T-cell (primary cell): ENCODE measurements at regions not wholly inside any gene's neighbourhood (a gene's known extent, or its start where the extent isn't known, plus 50 kb on each side); places are given as distances from the start of the nearest gene placed in this dataset.
"Not testable (repeated sequence)": the region's sequence is repeated elsewhere in the genome, so short reads cannot be mapped to it uniquely, and the experiment has no call there.

Experiments
- ATAC-seq, 4 experiments: fragments of 200-7000 bp in 3 of 4; fragments of 150-1000 bp in 1 of 4; cut with Tn5 transposase; replicated peaks in 1 of 4; 1 replicate in 3 of 4; 2 replicates in 1 of 4; pipeline ENCODE4 v1.10.0; 2021; ENCODE audit warnings: moderate library complexity in 3 of 4, mild to moderate bottlenecking in 2 of 4, moderate number of reproducible peaks in 1 of 4
- CTCF ChIA-PET, 2 donors: fragments of 300-600 bp; sonication (Branson Sonifier 250); formaldehyde crosslinking; loops; one replicate each; lab custom pipeline; 2022; ENCODE audit warnings: antibody characterized with exemption in 2 of 2; lab: Charles Lee
- POLR2A ChIA-PET, 2 donors: fragments of 300-600 bp; sonication (Branson Sonifier 250); formaldehyde crosslinking; loops; one replicate each; lab custom pipeline; 2022; ENCODE audit warnings: antibody characterized with exemption in 2 of 2; lab: Charles Lee
- DNase-seq, 35 experiments: peaks; one replicate each; pipeline versions ENCODE4 v3.0.0 to v3.0.0-alpha.2; 2013 to 2023
- H3K27ac ChIP-seq: one replicate; pipeline ENCODE4 v1.5.1; 2013; ENCODE audit warnings: low read length
- H3K27me3 ChIP-seq, 2 experiments: replicated peaks in 1 of 2; 1 replicate in 1 of 2; 2 replicates in 1 of 2; pipeline versions ENCODE4 v1.6.1 to v1.7.0; 2013; ENCODE audit warnings: low read length in 1 of 2, mixed read lengths in 1 of 2; ENCODE audit not compliant: control insufficient read depth in 2 of 2, insufficient read depth in 2 of 2; ENCODE audit errors: extremely low read depth in 1 of 2
- H3K36me3 ChIP-seq, 2 donors: 1 replicate in 1 of 2; 2 replicates in 1 of 2; pipeline versions ENCODE4 v1.6.1 to v1.7.0; 2013; ENCODE audit warnings: low read length in 1 of 2; ENCODE audit not compliant: control insufficient read depth in 2 of 2, insufficient read depth in 1 of 2; ENCODE audit errors: extremely low read depth in 1 of 2
- H3K4me1 ChIP-seq, 2 experiments: 1 replicate in 1 of 2; 2 replicates in 1 of 2; pipeline versions ENCODE4 v1.6.1 to v1.7.0; 2013; ENCODE audit warnings: low read length in 2 of 2, mixed read lengths in 1 of 2; ENCODE audit not compliant: insufficient read depth in 2 of 2, control insufficient read depth in 1 of 2; ENCODE audit errors: extremely low read depth in 1 of 2
- H3K4me3 ChIP-seq, 2 donors: 1 replicate in 1 of 2; 2 replicates in 1 of 2; pipeline versions ENCODE4 v1.5.1 to v1.7.0; 2013; ENCODE audit warnings: mild to moderate bottlenecking in 2 of 2, low read length in 1 of 2, moderate library complexity in 1 of 2; ENCODE audit not compliant: control insufficient read depth in 1 of 2; ENCODE audit errors: extremely low read depth in 1 of 2
- H3K9me3 ChIP-seq: 2 replicates; pipeline ENCODE4 v1.7.0; 2013
- H3K27ac Mint-ChIP-seq, 2 donors: one replicate each; pipeline ENCODE4 v1.8.0; 2020 to 2021; ENCODE audit warnings: mild to moderate bottlenecking in 2 of 2, mixed read lengths in 2 of 2
- H3K27me3 Mint-ChIP-seq, 2 donors: one replicate each; pipeline ENCODE4 v1.8.0; 2021 to 2022; ENCODE audit warnings: mixed read lengths in 2 of 2
- H3K36me3 Mint-ChIP-seq: one replicate; pipeline ENCODE4 v1.8.0; 2021; ENCODE audit warnings: mixed read lengths
- H3K4me1 Mint-ChIP-seq, 3 donors: one replicate each; pipeline ENCODE4 v1.8.0; 2020 to 2022; ENCODE audit warnings: mixed read lengths in 3 of 3, mild to moderate bottlenecking in 1 of 3
- H3K4me3 Mint-ChIP-seq, 3 donors: one replicate each; pipeline ENCODE4 v1.8.0; 2020 to 2022; ENCODE audit warnings: mild to moderate bottlenecking in 3 of 3, mixed read lengths in 3 of 3, moderate library complexity in 3 of 3
- H3K9me3 Mint-ChIP-seq, 3 donors: one replicate each; pipeline ENCODE4 v1.8.0; 2020 to 2022; ENCODE audit warnings: mixed read lengths in 3 of 3
- WGBS: methylation state at CpG from one replicate; pipeline ENCODE4 v1.1.5; 2013; ENCODE audit warnings: missing lambda C conversion rate; ENCODE audit not compliant: insufficient coverage; 5-methylcytosine and 5-hydroxymethylcytosine counted together

- H3K4me3 ChIP-seq, DNase-seq, H3K9me3 ChIP-seq, H3K27ac ChIP-seq, H3K36me3 Mint-ChIP-seq, H3K4me3 Mint-ChIP-seq, H3K4me1 Mint-ChIP-seq, H3K4me1 ChIP-seq, H3K27me3 ChIP-seq, H3K27ac Mint-ChIP-seq, CTCF ChIA-PET, ATAC-seq, H3K36me3 ChIP-seq, H3K9me3 Mint-ChIP-seq, H3K27me3 Mint-ChIP-seq: not testable (repeated sequence)
- POLR2A ChIA-PET: interaction anchor here in 1 of 2 donors (0.7 to 1.1 kb wide), 2 partner anchors 13 to 14 kb away, joined by 3 read pairs; no protein-coding TSS in a partner anchor
- 73% methylated on average over 2 of the region's 4 CpGs for WGBS
Measured at GRCh38 chr6:155627722-155628212, 172.1 kb upstream of the NOX3 start.

- H3K9me3 Mint-ChIP-seq: no peaks in the 10 kb centered on the region
- no peaks in the 10 kb centered on the region for H3K27me3 ChIP-seq
- no peak for DNase-seq
- ChIA-PET POLR2A (no interaction called here), CTCF (interaction anchor here in 1 of 2 donors (0.6 kb wide), 1 partner anchor 1868 kb away, joined by 3 read pairs; no protein-coding TSS in a partner anchor)
- no peaks in the 10 kb centered on the region for H3K27me3 Mint-ChIP-seq
- no peaks in the 10 kb centered on the region for H3K4me1 Mint-ChIP-seq
- H3K27ac Mint-ChIP-seq: no peak overlapping the region
- H3K4me3 Mint-ChIP-seq: no peak overlapping the region
- no peak overlapping the region for H3K4me3 ChIP-seq
- ATAC-seq: no peak
- H3K9me3 ChIP-seq: no peaks in the 10 kb centered on the region
- WGBS: 14% methylated on average over 1 of the region's 2 CpGs
- no peak overlapping the region for H3K27ac ChIP-seq
- no peaks in the 10 kb centered on the region for H3K36me3 Mint-ChIP-seq
- H3K4me1 ChIP-seq: no peaks in the 10 kb centered on the region
- H3K36me3 ChIP-seq: no peaks in the 10 kb centered on the region
Measured at GRCh38 chr6:155623450-155624178, 168.0 kb upstream of the NOX3 start.

GRCh38 chr6:155614606-155615005 is 159.0 kb upstream of the NOX3 start:
- POLR2A ChIA-PET: no interaction called here
- peaks cover 6 to 31% (median 20%) of the 10 kb centered on the region in 3 donors for H3K9me3 Mint-ChIP-seq
- WGBS: no CpG with 5 or more reads among the region's 4 CpGs

GRCh38 chr6:155611742-155612141 is 156.1 kb upstream of the NOX3 start:
- H3K4me3 ChIP-seq: no peak overlapping the region
- no peaks in the 10 kb centered on the region for H3K36me3 Mint-ChIP-seq
- ATAC-seq (no peak), DNase-seq (no peak)
- no peaks in the 10 kb centered on the region for H3K4me1 ChIP-seq
- H3K27ac Mint-ChIP-seq: no peak overlapping the region
- no peaks in the 10 kb centered on the region for H3K4me1 Mint-ChIP-seq
- H3K9me3 Mint-ChIP-seq: peaks cover 6 to 31% (median 20%) of the 10 kb centered on the region in 3 donors
- WGBS: no CpG with 5 or more reads among the region's 1 CpG
- CTCF ChIA-PET: no interaction called here
- H3K27me3 Mint-ChIP-seq: no peaks in the 10 kb centered on the region
- H3K4me3 Mint-ChIP-seq: no peak overlapping the region
- no peaks in the 10 kb centered on the region for H3K36me3 ChIP-seq
- no peaks in the 10 kb centered on the region for H3K27me3 ChIP-seq
- POLR2A ChIA-PET: no interaction called here
- H3K27ac ChIP-seq: no peak overlapping the region
- H3K9me3 ChIP-seq: no peaks in the 10 kb centered on the region

More at GRCh38 chr6:155614606-155615005, 159.0 kb upstream of the NOX3 start:
- Histone ChIP-seq H3K4me3 (no peak overlapping the region), H3K4me1 (no peaks in the 10 kb centered on the region), H3K36me3 (no peaks in the 10 kb centered on the region), H3K9me3 (no peaks in the 10 kb centered on the region), H3K27me3 (no peaks in the 10 kb centered on the region), H3K27ac (no peak overlapping the region)
- CTCF ChIA-PET: interaction anchor here in 1 of 2 donors (0.7 kb wide), 1 partner anchor 72 kb away, joined by 8 read pairs; no protein-coding TSS in a partner anchor
- no peak for DNase-seq
- no peak for ATAC-seq
- no peaks in the 10 kb centered on the region for H3K36me3 Mint-ChIP-seq
- H3K4me1 Mint-ChIP-seq: no peaks in the 10 kb centered on the region
- H3K4me3 Mint-ChIP-seq: no peak overlapping the region
- no peaks in the 10 kb centered on the region for H3K27me3 Mint-ChIP-seq
- no peak overlapping the region for H3K27ac Mint-ChIP-seq

GRCh38 chr6:155604991-155605390 is 149.4 kb upstream of the NOX3 start:
- Mint-ChIP-seq H3K27ac (no peak overlapping the region), H3K36me3 (no peaks in the 10 kb centered on the region), H3K4me1 (no peaks in the 10 kb centered on the region), H3K27me3 (no peaks in the 10 kb centered on the region), H3K4me3 (no peak overlapping the region), H3K9me3 (peaks cover 0 to 3% (median 0%) of the 10 kb centered on the region in 3 donors)
- ATAC-seq (no peak), DNase-seq (no peak)
- no peak overlapping the region for H3K27ac ChIP-seq
- CTCF ChIA-PET: no interaction called here
- POLR2A ChIA-PET: no interaction called here
- no peaks in the 10 kb centered on the region for H3K9me3 ChIP-seq
- 90% methylated on average over 2 of the region's 3 CpGs for WGBS
- no peaks in the 10 kb centered on the region for H3K4me1 ChIP-seq
- H3K27me3 ChIP-seq: no peaks in the 10 kb centered on the region
- no peak overlapping the region for H3K4me3 ChIP-seq
- no peaks in the 10 kb centered on the region for H3K36me3 ChIP-seq

GRCh38 chr6:155599561-155599960 is 143.9 kb upstream of the NOX3 start:
- H3K4me3 Mint-ChIP-seq: no peak overlapping the region
- no peak overlapping the region for H3K27ac Mint-ChIP-seq
- ChIA-PET POLR2A (no interaction called here), CTCF (no interaction called here)
- H3K9me3 Mint-ChIP-seq: no peaks in the 10 kb centered on the region
- peaks cover 0 to 2% of the 10 kb centered on the region in 2 donors for H3K27me3 Mint-ChIP-seq
- Histone ChIP-seq H3K4me3 (no peak overlapping the region), H3K9me3 (no peaks in the 10 kb centered on the region), H3K27ac (no peak overlapping the region), H3K27me3 (no peaks in the 10 kb centered on the region), H3K36me3 (no peaks in the 10 kb centered on the region), H3K4me1 (no peaks in the 10 kb centered on the region)
- DNase-seq (no peak), ATAC-seq (no peak)
- 75% methylated on average over 1 of the region's 3 CpGs for WGBS
- no peaks in the 10 kb centered on the region for H3K36me3 Mint-ChIP-seq
- no peaks in the 10 kb centered on the region for H3K4me1 Mint-ChIP-seq
